CD14-positive monocyte (primary cell): ENCODE measurements at regions not wholly inside any gene's neighbourhood (a gene's known extent, or its start where the extent isn't known, plus 50 kb on each side); places are given as distances from the start of the nearest gene placed in this dataset.

ENCODE experiments used
- DNase-seq, 3 donors: peaks; one replicate each; pipeline ENCODE4 v3.0.0-alpha.2; 2011 to 2022
- H2AFZ ChIP-seq: 2 replicates; pipeline ENCODE4 v1.6.0; 2012; ENCODE audit warnings: mild to moderate bottlenecking, low read depth, low read length, inconsistent platforms; ENCODE audit not compliant: insufficient read depth, poor library complexity, severe bottlenecking
- H3K27ac ChIP-seq, 2 donors: 1 replicate in 1 of 2; 2 replicates in 1 of 2; pipeline ENCODE4 v1.5.1; 2012 to 2013; ENCODE audit warnings: low read length in 2 of 2, control low read depth in 1 of 2, inconsistent platforms in 1 of 2, low read depth in 1 of 2, mild to moderate bottlenecking in 1 of 2
- H3K27me3 ChIP-seq, 2 donors: one replicate each; pipeline versions ENCODE4 v1.6.0 to v1.6.1; 2011 to 2013; ENCODE audit warnings: low read length in 2 of 2; ENCODE audit not compliant: control insufficient read depth in 2 of 2, insufficient read depth in 2 of 2
- H3K36me3 ChIP-seq, 2 donors: replicated peaks in 1 of 2; 1 replicate in 1 of 2; 2 replicates in 1 of 2; pipeline versions ENCODE4 v1.5.1 to v1.6.1; 2012 to 2013; ENCODE audit warnings: low read length in 2 of 2, control low read depth in 1 of 2, inconsistent platforms in 1 of 2, mild to moderate bottlenecking in 1 of 2; ENCODE audit not compliant: insufficient read depth in 2 of 2, control insufficient read depth in 1 of 2
- H3K4me1 ChIP-seq, 2 donors: 1 replicate in 1 of 2; 2 replicates in 1 of 2; pipeline versions ENCODE4 v1.5.1 to v1.6.1; 2012 to 2013; ENCODE audit warnings: low read length in 2 of 2, control low read depth in 1 of 2, inconsistent platforms in 1 of 2, mild to moderate bottlenecking in 1 of 2, moderate library complexity in 1 of 2; ENCODE audit not compliant: insufficient read depth in 2 of 2, control insufficient read depth in 1 of 2
- H3K4me2 ChIP-seq: replicated peaks from 2 replicates; pipeline ENCODE3; 2012; ENCODE audit warnings: low read length, moderate library complexity, mild to moderate bottlenecking; ENCODE audit not compliant: poor library complexity, severe bottlenecking; ENCODE audit errors: extremely low read depth
- H3K4me3 ChIP-seq, 3 experiments: fragments of 200-600 bp in 1 of 3; sonication (generic) in 1 of 3; replicated peaks in 1 of 3; 1 replicate in 2 of 3; 2 replicates in 1 of 3; pipeline ENCODE4 v1.5.1; 2011 to 2013; ENCODE audit warnings: low read length in 3 of 3, mild to moderate bottlenecking in 3 of 3, control low read depth in 2 of 3, low read depth in 2 of 3, inconsistent platforms in 1 of 3, moderate library complexity in 1 of 3
- H3K79me2 ChIP-seq: 2 replicates; pipeline ENCODE4 v1.6.0; 2012; ENCODE audit warnings: mild to moderate bottlenecking, control low read depth, inconsistent platforms, low read length, moderate library complexity; ENCODE audit not compliant: insufficient read depth
- H3K9ac ChIP-seq: 2 replicates; pipeline ENCODE4 v1.6.0; 2017; ENCODE audit warnings: low read length, mild to moderate bottlenecking; ENCODE audit not compliant: insufficient read depth, poor library complexity, severe bottlenecking
- H3K9me3 ChIP-seq, 2 donors: replicated peaks in 1 of 2; 1 replicate in 1 of 2; 2 replicates in 1 of 2; pipeline versions ENCODE4 v1.5.1 to v1.6.1; 2012 to 2013; ENCODE audit warnings: low read length in 2 of 2, control low read depth in 1 of 2; ENCODE audit not compliant: control insufficient read depth in 1 of 2, insufficient read depth in 1 of 2
- H4K20me1 ChIP-seq: 2 replicates; pipeline ENCODE4 v1.6.0; 2012; ENCODE audit warnings: mild to moderate bottlenecking, low read length, control low read depth, moderate library complexity; ENCODE audit not compliant: insufficient read depth
- H3K27ac Mint-ChIP-seq, 7 donors: one replicate each; pipeline ENCODE4 v1.8.0; 2020; ENCODE audit warnings: mild to moderate bottlenecking in 7 of 7, mixed read lengths in 7 of 7, moderate library complexity in 6 of 7, inconsistent platforms in 2 of 7
- H3K27me3 Mint-ChIP-seq, 3 donors: one replicate each; pipeline ENCODE4 v1.8.0; 2021 to 2022; ENCODE audit warnings: low read depth in 3 of 3, mild to moderate bottlenecking in 3 of 3, mixed read lengths in 3 of 3, moderate library complexity in 3 of 3, inconsistent platforms in 1 of 3
- H3K36me3 Mint-ChIP-seq, 2 donors: one replicate each; pipeline ENCODE4 v1.8.0; 2020; ENCODE audit warnings: mixed read lengths in 2 of 2, inconsistent platforms in 1 of 2, mild to moderate bottlenecking in 1 of 2
- H3K4me1 Mint-ChIP-seq: one replicate; pipeline ENCODE4 v1.8.0; 2020; ENCODE audit warnings: mild to moderate bottlenecking, mixed read lengths
- H3K4me3 Mint-ChIP-seq, 2 donors: one replicate each; pipeline ENCODE4 v1.8.0; 2020; ENCODE audit warnings: mild to moderate bottlenecking in 2 of 2, mixed read lengths in 2 of 2, moderate library complexity in 1 of 2
- H3K9me3 Mint-ChIP-seq, 7 donors: one replicate each; pipeline ENCODE4 v1.8.0; 2020 to 2022; ENCODE audit warnings: mixed read lengths in 7 of 7, mild to moderate bottlenecking in 6 of 7, moderate library complexity in 6 of 7, inconsistent platforms in 2 of 7
- whole genome bisulfite sequencing: methylation state at CpG from one replicate; pipeline ENCODE4 v1.1.5; 2013; ENCODE audit warnings: missing lambda C conversion rate; ENCODE audit not compliant: insufficient coverage; 5-methylcytosine and 5-hydroxymethylcytosine counted together
- intact Hi-C, 2 donors: fragments of 100-400 bp; cut with micrococcal nuclease; formaldehyde crosslinking; loops; one replicate each; pipeline versions ENCODE4 v1.15.0 to v1.15.1; 2023
- TF ChIP-seq, protein P1 (sequence below): fragments of 200-600 bp; IDR thresholded peaks from one replicate; pipeline ENCODE4 v1.8.0; 2022; ENCODE audit warnings: antibody characterized with exemption, mild to moderate bottlenecking

- TF ChIP-seq, protein P1, sequence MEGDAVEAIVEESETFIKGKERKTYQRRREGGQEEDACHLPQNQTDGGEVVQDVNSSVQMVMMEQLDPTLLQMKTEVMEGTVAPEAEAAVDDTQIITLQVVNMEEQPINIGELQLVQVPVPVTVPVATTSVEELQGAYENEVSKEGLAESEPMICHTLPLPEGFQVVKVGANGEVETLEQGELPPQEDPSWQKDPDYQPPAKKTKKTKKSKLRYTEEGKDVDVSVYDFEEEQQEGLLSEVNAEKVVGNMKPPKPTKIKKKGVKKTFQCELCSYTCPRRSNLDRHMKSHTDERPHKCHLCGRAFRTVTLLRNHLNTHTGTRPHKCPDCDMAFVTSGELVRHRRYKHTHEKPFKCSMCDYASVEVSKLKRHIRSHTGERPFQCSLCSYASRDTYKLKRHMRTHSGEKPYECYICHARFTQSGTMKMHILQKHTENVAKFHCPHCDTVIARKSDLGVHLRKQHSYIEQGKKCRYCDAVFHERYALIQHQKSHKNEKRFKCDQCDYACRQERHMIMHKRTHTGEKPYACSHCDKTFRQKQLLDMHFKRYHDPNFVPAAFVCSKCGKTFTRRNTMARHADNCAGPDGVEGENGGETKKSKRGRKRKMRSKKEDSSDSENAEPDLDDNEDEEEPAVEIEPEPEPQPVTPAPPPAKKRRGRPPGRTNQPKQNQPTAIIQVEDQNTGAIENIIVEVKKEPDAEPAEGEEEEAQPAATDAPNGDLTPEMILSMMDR: no peak
- no peaks in the 10 kb centered on the region for H3K79me2 ChIP-seq
- H3K9ac ChIP-seq: no peak overlapping the region
- Mint-ChIP-seq H3K36me3 (no peaks in the 10 kb centered on the region), H3K4me3 (no peak overlapping the region), H3K9me3 (peaks cover 0 to 2% (median 0%) of the 10 kb centered on the region in 7 donors), H3K27ac (no peak overlapping the region), H3K4me1 (peaks cover 5% of the 10 kb centered on the region), H3K27me3 (peaks cover 0 to 1% (median 1%) of the 10 kb centered on the region in 3 donors)
- H3K27me3 ChIP-seq: no peaks in the 10 kb centered on the region
- H3K4me1 ChIP-seq: no peaks in the 10 kb centered on the region
- no peak for DNase-seq
- H3K36me3 ChIP-seq: no peaks in the 10 kb centered on the region
- no peaks in the 10 kb centered on the region for H3K9me3 ChIP-seq
- H3K27ac ChIP-seq: no peak overlapping the region
- no peak overlapping the region for H3K4me2 ChIP-seq
- no peak overlapping the region for H3K4me3 ChIP-seq
- no peaks in the 10 kb centered on the region for H4K20me1 ChIP-seq
- intact Hi-C loops: no loop called here
- no peak overlapping the region for H2AFZ ChIP-seq
- WGBS: no CpG with 5 or more reads among the region's 2 CpGs
Measured at GRCh38 chr5:103407402-103407801, 148.8 kb downstream of the MACIR start.

DNA sequence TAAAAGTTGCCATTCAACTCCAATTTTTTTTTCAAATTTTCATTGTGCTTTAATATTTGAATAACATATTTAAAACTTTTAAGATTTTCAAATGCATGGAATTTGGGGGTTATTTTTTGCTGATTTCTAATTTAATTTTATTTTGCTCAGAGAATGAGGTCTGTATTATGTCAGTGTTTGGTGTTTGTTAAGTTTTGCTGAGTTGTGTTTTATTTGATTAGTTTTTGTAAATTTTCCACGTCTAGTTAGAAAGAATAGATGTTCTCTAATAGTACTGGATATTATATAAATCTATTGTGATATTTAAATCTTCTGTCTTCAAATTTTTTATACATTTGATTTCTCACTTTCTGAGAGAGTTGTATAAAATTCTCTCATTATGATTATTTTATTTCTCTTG is 145.9 kb downstream of the MACIR start:
- H3K4me3 Mint-ChIP-seq: no peak overlapping the region
- no peaks in the 10 kb centered on the region for H3K4me1 Mint-ChIP-seq
- Histone ChIP-seq H3K4me3 (no peak overlapping the region), H4K20me1 (no peaks in the 10 kb centered on the region), H3K36me3 (no peaks in the 10 kb centered on the region), H3K4me1 (no peaks in the 10 kb centered on the region), H3K27ac (no peak overlapping the region), H3K9me3 (no peaks in the 10 kb centered on the region), H3K27me3 (no peaks in the 10 kb centered on the region), H3K9ac (no peak overlapping the region), H3K79me2 (no peaks in the 10 kb centered on the region), H3K4me2 (no peak overlapping the region), H2AFZ (no peak overlapping the region)
- TF ChIP-seq, protein P1: no peak
- peaks cover 0 to 3% (median 1%) of the 10 kb centered on the region in 3 donors for H3K27me3 Mint-ChIP-seq
- no peak for DNase-seq
- intact Hi-C loops: no loop called here
- H3K36me3 Mint-ChIP-seq: no peaks in the 10 kb centered on the region
- H3K9me3 Mint-ChIP-seq: peaks cover 0 to 2% (median 0%) of the 10 kb centered on the region in 7 donors
- no peak overlapping the region for H3K27ac Mint-ChIP-seq
- WGBS: no CpG with 5 or more reads among the region's 1 CpG
